Bone marrow (tissue), 2 donors: ENCODE measurements at regions not wholly inside any gene's neighbourhood (a gene's known extent, or its start where the extent isn't known, plus 50 kb on each side); places are given as distances from the start of the nearest gene placed in this dataset.

Experiments used
- DNase-seq, 2 donors: peaks; one replicate each; lab custom pipeline; 2025; lab: John Stamatoyannopoulos, UW

DNA sequence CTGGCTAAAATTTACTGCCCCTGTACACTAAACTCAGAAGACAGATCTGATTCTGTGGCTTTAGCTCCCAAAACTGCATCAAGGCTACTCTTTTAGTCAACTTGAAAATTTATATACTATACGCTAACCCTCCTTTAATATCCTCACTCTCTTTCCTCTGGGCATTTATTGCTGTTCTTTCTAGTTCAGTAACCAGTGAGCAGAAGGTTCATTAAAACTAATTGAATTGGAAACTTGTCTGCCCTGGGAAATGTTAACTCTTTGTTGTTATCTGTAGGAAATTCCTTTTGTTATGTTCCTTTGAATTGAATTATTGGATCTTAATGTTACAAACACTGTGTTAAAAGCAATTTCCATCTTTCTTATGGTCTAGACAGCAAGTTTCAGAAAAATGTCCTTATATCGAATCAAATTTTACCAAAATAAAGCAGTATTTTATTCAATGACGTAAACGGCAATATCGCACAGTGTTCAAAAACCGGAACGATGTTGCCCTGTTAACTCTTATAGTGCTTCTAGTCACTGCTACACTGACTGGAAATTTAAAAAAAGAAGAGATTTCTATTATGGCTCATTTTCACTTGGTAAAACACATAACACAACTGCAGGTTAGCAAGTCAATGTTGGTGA is 168.3 kb downstream of the NR4A2 start:
- no peak for DNase-seq

GRCh38 chr2:156158808-156159207 is 173.7 kb downstream of the NR4A2 start:
- DNase-seq, result no peak

- no peak for DNase-seq
Observed at GRCh38 chr2:156157670-156158069, 174.9 kb downstream of the NR4A2 start.

GRCh38 chr2:156156580-156156979 is 175.9 kb downstream of the NR4A2 start:
- no peak for DNase-seq

- DNase-seq, result no peak
Observed at GRCh38 chr2:156155319-156155718, 177.2 kb downstream of the NR4A2 start.

GRCh38 chr2:156151351-156151750 is 181.2 kb downstream of the NR4A2 start:
- no peak for DNase-seq

GRCh38 chr2:156147594-156148330 is 184.8 kb downstream of the NR4A2 start:
- no peak for DNase-seq

DNA sequence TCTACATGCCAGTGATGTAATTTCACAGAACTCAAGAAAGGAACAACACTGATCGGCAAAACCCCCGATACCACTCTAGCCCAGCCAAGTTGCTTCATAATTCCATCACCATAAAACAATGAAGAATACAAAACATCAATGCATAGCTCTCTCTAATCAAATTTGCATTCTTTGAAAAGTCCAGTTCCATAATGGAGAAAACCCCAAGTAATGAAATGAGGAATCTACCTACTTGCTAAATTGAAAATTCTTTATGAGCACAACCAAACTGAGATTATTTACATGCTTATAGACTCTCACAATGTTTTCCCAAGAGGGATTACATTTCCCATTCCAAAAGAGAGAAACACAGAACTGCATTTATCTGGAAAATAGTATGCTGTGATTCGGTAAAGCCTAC is 186.5 kb downstream of the NR4A2 start:
- DNase-seq, result no peak

DNA sequence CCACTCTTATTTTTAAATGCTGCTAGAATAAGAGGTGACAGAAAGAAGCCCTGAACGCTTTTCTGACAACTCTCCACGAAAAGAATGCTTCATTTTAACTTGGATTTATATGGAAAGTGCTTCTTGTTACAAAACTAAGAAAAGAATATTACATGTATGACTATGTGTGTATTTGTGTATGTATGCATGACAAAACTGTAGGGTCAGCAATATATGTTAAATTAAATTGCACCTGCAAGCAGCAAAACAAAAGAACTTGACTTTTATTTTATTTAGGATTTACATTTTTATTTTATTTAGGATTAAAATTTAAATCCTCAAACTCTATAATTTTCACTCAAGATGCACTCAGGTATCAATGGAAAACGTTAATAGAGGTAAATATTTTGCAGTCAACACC is 187.1 kb downstream of the NR4A2 start:
- DNase-seq, result no peak

- no peak for DNase-seq
Observed at GRCh38 chr2:156136566-156136965, 196.0 kb downstream of the NR4A2 start.

DNA sequence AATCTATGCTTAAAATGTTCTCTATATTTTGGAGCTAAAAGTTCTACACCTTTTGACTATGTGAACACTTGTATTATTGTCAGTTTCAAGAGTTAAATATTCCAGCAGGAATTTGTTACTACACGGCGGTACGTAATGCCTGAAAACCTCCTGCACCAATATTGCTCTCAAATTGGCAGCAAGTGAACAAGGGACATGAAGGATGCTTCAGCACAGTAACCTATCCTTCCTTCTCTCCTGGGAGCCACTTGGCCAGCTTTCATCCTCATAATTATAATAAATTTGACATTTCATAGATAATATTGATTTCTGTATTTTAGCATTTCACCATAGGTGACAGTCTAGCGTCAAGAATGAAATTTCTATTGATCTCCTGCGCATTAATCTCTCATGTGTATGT is 197.6 kb downstream of the NR4A2 start:
- DNase-seq, result no peak

GRCh38 chr2:156132941-156133340 is 199.6 kb downstream of the NR4A2 start:
- no peak for DNase-seq

DNA sequence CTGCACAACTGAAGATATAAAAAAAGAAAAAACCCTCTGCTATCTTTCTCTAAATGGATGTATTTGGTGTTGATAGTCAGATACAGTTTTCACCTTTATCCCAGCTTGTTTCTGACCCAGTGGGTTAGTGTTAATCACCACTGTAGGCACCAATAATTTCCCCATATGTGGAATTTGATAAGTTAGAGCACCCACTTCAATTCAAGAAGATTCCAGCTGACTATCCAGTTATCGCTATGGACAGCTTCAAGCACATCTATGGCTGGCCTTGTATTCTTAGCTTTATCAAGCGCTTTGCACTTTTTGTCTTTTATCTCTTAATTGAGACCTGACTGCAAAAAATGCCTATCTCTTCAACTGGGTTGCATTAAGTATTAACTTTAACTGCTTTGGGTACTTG is 200.4 kb downstream of the NR4A2 start:
- no peak for DNase-seq

DNA sequence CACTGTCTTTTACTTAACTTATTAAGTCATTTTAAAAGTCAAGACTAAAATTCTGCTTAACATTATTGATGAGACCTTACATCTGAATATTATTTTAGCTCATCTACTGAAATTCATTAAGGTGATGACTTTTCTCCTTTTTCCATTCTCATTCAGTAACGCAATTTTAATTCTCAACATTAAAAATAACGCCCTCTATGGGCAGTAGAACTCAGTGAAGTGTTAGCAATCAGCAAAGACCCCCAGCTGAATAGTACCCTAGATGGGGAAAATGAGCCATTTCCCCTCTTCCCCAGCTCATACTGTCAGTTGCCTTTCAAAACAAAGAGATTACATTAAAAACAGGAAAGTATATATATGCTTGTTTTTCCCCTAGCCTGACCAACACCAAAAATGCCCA is 203.3 kb downstream of the NR4A2 start:
- DNase-seq, result no peak

GRCh38 chr2:156125018-156125417 is 207.5 kb downstream of the NR4A2 start:
- no peak for DNase-seq

DNA sequence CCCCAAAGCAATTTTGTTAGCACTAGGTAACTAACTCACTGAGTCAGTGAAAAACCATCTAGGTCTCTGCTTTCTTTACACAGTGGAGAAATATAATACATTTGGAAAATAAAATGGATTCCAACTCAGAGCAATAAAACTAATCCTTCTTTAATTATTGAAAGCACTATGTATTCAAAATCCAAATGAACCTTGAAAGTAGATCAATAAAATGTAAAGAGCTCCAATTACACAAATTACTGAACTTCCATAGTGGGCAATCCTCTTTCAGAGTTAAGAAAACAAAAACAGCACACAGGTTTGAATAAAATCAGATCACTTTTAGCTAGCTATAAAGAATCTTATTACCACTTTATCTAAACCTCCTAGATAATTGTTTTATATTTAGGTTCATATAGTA is 208.1 kb downstream of the NR4A2 start:
- no peak for DNase-seq

GRCh38 chr2:156118753-156119416 is 213.6 kb downstream of the NR4A2 start:
- no peak for DNase-seq

DNA sequence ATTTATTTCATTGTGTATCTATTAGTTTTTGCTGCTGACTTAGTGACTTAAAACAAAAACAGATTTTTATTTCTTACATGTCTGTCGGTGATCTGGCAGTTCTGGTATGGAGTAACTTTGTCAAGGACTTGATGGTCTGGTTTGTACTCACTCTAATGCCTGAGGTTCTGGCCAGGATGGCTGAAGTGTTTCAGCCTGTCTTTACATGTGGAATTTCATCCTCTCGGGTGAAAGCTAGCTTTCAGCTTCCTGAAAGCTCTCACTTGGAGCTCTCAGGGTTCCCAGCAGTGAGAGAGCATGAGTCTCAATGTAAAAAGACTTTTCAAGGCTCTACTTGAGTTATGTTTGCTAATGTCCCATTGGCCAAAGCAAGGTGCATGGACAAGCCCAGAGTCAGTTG is 216.4 kb downstream of the NR4A2 start:
- no peak for DNase-seq

- no peak for DNase-seq
Observed at GRCh38 chr2:156115338-156115737, 217.2 kb downstream of the NR4A2 start.

DNA sequence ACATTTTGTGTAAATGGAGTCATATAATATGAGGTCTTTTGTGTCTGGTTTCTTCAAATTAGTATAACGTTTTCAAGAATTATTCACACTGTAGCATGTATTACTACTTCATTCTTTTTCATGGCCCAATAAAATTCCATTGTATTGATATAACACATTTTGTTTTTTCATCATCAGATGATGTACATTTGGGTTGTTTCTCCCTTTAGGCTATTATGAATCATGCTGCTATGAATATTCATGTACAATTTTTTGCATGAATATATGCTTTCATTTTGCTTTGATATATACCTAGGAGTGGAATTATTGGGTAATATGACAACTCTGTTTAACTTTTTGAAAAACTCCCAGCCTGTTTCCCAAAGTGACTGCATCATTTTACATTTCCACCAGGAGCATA is 220.2 kb downstream of the NR4A2 start:
- no peak for DNase-seq

DNA sequence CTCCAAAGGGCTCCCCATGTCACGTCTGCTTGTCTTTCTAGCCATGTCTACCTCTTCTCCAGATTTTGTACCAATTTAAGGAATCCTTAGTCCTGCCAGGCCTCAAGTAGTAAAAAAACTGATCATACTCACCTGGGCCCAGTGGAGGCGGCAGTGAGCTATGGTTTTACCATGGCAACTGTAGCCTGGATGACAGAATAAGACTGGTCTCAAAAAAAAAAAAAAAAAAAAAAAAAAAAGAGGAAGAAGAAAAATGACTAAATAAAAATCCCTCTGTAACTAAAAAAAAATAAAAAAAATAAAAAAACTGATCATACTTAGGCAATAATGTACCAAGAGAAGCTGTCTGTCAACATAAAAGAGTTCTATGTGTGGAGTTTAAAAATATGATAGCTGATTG is 221.6 kb downstream of the NR4A2 start:
- DNase-seq, result peak in 1 of 2 donors; percentile 40

DNA sequence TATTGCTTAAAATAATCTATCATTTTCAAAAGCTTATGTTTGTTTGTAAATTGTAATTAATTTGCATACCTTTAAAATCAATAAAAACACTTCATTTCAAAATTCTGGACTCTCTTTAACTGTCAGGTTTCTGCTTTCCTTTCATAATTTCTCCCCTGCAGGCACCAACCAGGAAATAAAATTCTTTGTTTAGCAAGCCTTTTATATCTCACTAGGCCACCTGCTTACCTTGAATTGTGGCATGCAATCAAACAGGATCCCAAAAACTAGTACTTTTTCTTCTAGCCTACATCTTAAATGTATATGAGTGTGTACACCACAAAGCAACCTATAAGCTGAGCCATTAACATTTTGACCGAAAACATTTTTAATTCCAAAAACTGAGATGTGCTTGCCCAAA is 233.1 kb downstream of the NR4A2 start:
- no peak for DNase-seq

GRCh38 chr2:156098506-156098905 is 234.0 kb downstream of the NR4A2 start:
- DNase-seq, result no peak
